ENCODE measurements at regions not wholly inside any gene's neighbourhood (a gene's known extent, or its start where the extent isn't known, plus 50 kb on each side); places are given as distances from the start of the nearest gene placed in this dataset.

GRCh38 chr2:215702116-215702902 is 266.4 kb upstream of the FN1 start:
- no peak for TF ChIP-seq CTCF (IDR thresholded peaks at IDR 0.05; ENCODE audit: borderline replicate concordance, insufficient read depth, low read depth, low read length)
- H3K4me3 ChIP-seq (ENCODE audit: low read depth, low read length), result no peak overlapping the region

GRCh38 chr2:215699700-215700538 is 264.1 kb upstream of the FN1 start:
- no peak for TF ChIP-seq CTCF (IDR thresholded peaks at IDR 0.05; ENCODE audit: borderline replicate concordance, insufficient read depth, low read depth, low read length)
- no peak overlapping the region for H3K4me3 ChIP-seq (ENCODE audit: low read depth, low read length)

GRCh38 chr2:215699018-215699417 is 263.1 kb upstream of the FN1 start:
- TF ChIP-seq CTCF (IDR thresholded peaks at IDR 0.05; ENCODE audit: borderline replicate concordance, insufficient read depth, low read depth, low read length), result no peak
- no peak overlapping the region for H3K4me3 ChIP-seq (ENCODE audit: low read depth, low read length)

GRCh38 chr2:215698566-215698965 is 262.7 kb upstream of the FN1 start:
- no peak for TF ChIP-seq CTCF (IDR thresholded peaks at IDR 0.05; ENCODE audit: borderline replicate concordance, insufficient read depth, low read depth, low read length)
- no peak overlapping the region for H3K4me3 ChIP-seq (ENCODE audit: low read depth, low read length)

GRCh38 chr2:215697496-215697895 is 261.6 kb upstream of the FN1 start:
- no peak overlapping the region for H3K4me3 ChIP-seq (ENCODE audit: low read depth, low read length)
- TF ChIP-seq CTCF (IDR thresholded peaks at IDR 0.05; ENCODE audit: borderline replicate concordance, insufficient read depth, low read depth, low read length), result no peak

GRCh38 chr2:215697003-215697402 is 261.1 kb upstream of the FN1 start:
- no peak overlapping the region for H3K4me3 ChIP-seq (ENCODE audit: low read depth, low read length)
- no peak for TF ChIP-seq CTCF (IDR thresholded peaks at IDR 0.05; ENCODE audit: borderline replicate concordance, insufficient read depth, low read depth, low read length)
